GM20431 (cell line): ENCODE measurements at regions not wholly inside any gene's neighbourhood (a gene's known extent, or its start where the extent isn't known, plus 50 kb on each side); places are given as distances from the start of the nearest gene placed in this dataset.
"Not testable (repeated sequence)": the region's sequence is repeated elsewhere in the genome, so short reads cannot be mapped to it uniquely, and the experiment has no call there.

ENCODE experiments used
- in situ Hi-C: fragments of 300-500 bp; cut with MseI, MboI; formaldehyde crosslinking; loops from one replicate; pipeline ENCODE4 v1.15.0; 2020; ENCODE audit warnings: low sequenced_read_pairs; ENCODE audit not compliant: unreplicated experiment

- in situ Hi-C loops = no loop called here
These were observed 58.3 kb downstream of the C11orf87 start for GRCh38 chr11:109480251-109480650.

DNA sequence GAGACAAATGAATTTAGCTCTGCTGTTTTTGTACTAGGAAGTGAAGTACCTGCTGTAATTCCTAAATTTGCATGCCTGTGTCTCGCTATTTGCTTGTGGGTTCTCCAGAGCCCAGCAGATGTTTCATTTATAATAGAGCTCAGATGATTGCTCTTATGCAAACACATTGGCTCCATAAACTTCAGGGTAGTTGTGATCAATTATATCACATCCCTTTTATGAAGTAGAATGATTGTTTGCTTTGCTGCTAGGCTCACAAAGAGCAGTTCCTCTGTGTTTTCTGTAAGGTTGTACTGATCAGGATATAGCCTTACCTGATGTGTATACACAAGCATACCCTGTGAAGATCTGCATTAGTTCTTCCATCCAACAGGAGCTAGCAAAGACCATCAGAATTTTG, 64.1 kb downstream of the C11orf87 start:
- in situ Hi-C loops = no loop called here

- in situ Hi-C loops = no loop called here
These were observed 69.1 kb downstream of the C11orf87 start for GRCh38 chr11:109490953-109491635.

GRCh38 chr11:109506115-109506514, 84.1 kb downstream of the C11orf87 start:
- in situ Hi-C loops = no loop called here

DNA sequence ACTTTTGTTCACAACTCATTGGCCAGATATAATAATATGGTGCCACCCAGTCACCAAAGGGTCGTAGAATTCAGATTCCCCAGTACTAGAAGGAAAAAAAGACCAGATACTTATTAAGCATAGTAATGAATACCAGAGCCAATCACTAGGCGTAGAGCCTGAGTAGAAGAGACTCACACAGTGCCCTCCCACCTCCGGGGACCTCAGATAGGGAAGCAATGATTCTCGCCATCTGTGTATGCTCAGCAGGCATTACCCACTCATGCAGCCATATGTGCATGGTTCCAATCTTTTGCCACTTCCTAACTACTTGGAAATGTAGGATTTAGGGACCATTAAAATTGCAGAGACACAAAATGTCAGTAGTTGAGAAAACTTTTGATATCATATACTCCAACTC, 85.3 kb downstream of the C11orf87 start:
- in situ Hi-C loops = no loop called here

DNA sequence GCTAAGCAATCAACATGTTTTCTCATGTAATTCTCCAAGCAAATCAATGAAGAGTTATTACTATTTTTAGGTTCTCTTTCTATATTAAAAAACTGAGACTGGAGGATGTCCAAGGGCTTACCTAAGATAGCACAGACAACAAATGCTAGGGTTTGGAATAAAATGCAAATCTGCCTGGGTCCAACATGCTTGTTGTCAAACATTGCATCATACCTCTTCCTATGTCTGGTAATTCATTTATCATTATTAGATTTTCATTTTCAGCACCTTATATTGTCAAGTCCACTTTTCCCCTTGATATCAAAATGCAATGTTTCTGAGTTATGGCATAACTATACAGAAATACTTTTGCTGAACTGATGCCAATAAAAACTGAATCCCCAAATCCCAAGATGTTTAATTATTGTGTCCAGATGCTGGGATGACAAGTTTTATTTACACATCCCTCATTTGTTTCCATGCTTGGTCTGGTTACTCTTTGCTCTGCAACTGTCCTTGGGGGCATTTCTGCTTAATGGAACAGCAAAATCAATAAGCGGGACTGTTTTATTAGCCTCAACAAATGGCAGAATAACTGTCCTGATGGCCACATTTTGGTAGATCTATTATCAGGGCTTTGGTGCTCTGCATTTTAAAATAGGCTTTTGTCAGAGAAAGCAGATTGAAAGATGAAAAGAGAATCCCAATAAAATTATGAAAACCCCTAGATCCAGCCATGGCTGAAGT, 86.0 kb downstream of the C11orf87 start:
- in situ Hi-C loops = no loop called here

DNA sequence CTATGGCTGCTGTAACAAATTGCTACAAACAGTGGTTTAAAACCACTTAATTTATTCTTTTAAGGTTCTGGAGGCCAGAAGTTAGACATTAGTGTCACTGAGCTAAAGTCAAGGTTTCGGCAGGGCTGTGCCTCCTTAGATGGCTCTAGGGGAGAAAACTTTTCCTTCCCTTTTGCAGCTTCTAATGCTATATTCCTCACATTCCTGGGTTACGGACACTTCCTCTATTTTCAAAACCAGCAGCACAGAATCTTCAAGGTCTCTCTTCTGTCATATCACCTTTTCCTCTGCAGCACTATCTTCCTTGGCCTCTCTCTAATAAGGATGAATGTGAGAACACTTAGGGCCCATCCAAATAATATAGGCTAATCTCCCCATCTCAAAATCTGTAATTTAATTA, 87.0 kb downstream of the C11orf87 start:
- in situ Hi-C loops = no loop called here

DNA sequence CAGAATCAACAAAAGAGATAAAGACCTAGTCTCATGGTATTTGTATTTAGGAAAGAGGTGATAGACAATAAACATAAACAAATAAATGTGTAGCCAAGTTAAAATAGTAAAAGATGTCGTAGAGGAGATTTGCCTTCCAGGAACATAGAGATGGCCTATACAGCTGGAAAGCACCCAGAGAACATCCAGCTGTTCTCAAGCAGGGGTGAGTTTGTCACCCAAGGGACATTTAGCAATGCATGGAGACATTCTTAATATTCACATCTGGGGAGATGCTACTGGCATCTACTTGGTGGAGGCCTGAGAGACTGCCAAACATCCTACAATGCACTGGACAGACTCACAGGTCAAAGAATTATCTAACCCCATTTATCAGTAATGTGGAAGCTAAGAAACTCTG, 88.3 kb downstream of the C11orf87 start:
- in situ Hi-C loops = no loop called here

DNA sequence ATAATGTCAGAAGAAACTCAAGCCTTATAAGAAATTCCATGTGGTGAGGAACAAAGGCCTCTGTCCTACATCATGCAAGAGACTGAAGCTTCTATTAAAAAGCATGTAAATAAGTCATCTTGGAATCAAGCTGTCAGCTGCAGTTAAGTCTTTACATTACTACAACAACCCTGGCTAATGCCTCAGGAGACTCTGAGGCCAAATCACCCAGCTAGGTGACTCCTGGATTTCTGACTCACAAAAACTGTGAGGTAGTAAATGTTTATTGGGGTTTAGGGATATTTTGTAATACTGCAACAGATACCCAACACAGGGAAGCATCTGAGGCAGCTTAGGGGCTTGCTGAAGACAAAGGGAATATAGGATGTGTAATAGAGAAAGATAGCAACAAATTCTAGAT, 89.6 kb downstream of the C11orf87 start:
- in situ Hi-C loops = no loop called here

DNA sequence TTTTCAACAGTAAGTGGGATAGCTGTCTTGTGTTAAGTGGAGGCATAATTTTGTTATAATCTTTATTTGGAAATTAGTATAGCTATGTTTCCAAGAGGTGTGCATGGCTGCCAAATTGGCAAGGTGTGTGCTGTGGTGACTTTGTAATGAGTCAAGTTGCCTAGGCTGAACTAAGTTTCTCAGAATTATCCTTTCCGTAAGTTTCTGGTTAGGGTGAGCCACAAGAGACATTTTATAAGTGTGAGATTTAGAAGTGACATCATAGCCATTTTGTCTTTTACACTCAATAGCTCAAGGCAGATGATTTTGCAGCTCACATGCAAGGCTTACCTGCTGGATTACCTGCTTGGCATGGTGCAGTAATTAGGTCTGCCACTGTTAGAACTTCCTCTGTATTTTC, 90.3 kb downstream of the C11orf87 start:
- in situ Hi-C loops = no loop called here

DNA sequence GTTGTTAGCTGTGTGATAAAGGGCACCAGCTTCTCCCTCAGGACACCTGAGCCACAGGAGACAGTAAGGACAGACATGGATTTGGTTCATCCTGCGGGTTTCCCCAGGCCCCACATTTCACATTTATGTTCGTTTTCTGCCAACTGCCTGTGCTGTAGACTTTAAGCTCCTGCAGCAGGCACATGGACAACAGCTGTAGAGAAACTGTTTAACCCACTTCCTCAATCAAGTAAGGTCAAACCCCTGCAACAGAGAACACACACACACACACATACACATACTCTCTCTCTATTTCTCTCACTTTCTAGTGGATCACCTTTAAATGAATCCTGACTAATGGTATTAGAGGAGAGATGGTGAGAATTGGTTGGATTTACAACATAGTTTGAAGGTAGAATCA, 90.7 kb downstream of the C11orf87 start:
- in situ Hi-C loops = no loop called here

GRCh38 chr11:109514313-109515018, 92.5 kb downstream of the C11orf87 start:
- in situ Hi-C loops = no loop called here

DNA sequence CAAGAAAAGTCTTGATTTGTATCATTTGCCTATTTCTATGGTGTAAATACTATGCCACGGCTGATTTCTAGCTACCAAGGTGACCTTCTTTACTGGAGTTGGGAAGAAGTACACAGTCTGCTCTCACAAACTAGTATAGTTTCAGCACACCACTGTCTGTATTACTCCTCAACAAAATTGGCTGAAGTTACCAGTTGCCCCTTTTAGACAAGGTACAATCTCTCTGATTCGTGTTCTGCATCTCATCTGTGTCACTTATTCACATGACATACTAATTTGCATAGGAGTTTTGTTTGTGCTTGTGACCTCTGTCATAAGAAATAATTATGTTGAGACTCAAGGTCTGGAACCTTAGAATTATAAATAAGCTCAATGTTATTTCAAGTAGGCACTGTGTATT, 97.3 kb downstream of the C11orf87 start:
- in situ Hi-C loops = no loop called here

- in situ Hi-C loops = no loop called here
These were observed 99.6 kb downstream of the C11orf87 start for GRCh38 chr11:109521571-109522086.

DNA sequence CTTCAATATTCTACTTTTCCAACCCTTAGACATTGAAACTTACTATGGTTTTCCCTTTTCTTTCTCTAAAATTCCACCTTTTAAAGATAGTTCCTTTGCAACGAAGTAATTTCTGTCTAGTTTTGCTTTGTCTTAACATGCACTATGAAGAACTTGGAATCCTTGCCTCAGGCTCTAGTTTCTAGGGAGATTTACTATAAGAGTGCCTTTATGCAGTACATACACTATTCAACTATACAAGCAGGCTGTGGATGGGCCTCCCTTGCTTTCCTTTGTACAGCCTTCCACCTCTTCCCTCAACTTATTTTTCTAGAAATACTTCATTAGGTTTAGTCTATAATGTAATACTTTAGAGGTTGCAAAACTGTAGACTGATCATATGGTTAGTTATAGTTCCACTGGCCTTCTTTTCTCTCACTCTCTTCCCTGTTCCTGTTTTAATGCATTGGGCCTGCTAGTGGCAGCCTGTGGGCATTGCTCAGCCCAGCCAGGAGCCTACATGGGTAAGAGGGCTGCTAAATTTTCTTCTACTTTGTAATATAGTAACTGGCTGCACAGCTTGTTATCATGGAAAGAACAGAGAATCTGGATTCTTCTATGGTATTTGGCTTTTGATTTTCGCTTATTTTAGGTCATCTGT, 100.2 kb downstream of the C11orf87 start:
- in situ Hi-C loops = no loop called here

DNA sequence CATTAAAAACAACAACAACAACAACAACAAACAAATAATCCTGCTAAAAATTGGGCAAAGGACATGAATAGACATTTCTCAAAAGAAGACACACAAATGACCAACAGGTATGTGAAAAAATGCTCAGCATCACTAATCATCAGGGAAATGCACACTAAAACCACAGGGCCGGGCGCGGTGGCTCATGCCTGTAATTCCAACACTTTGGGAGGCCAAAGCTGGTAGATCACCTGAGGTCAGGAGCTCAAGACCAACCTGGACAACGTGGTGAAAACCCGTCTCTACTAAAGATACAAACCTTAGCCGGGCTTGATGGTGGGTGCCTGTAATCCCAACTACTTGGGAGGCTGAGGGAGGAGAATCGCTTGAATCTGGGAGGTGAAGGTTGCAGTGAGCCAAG, 103.6 kb downstream of the C11orf87 start:
- in situ Hi-C loops = not testable (repeated sequence)

DNA sequence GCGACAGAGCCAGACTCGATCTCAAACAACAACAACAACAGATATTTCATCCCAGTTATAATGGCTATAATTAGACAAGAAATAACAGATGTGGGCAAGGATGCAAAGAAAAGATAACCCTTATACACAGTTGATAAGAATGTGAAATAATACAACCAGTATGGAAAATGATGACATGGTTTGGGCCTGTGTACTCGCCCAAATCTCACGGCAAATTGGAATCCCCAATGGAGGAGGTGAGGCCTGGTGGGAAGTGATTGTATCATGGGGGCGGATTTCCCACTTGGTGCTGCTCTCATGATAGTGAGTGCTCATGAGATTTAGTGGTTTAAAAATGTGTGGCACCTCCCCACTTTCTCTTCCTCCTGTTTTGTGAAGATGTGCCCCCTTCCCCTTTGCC, 104.1 kb downstream of the C11orf87 start:
- in situ Hi-C loops = no loop called here

DNA sequence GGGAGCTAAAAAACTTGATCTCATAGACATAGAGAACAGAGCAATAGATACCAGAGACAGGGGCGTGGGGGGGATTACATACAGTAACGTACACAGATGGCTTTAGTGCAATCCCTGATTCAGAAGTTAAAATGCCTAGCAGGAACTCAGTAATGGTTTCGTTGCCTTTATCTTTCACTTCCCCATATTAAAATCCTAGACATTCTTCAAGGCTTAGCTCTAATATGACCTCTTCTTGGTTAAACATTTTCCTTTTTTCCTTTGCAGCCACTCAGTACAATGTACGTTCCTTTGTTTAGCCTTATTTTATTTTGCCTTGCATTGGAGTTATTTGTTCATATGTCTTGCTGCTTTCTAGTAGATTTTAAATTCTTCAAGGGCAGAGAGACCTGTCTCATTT, 104.9 kb downstream of the C11orf87 start:
- in situ Hi-C loops = no loop called here

- in situ Hi-C loops = no loop called here
These were observed 105.5 kb downstream of the C11orf87 start for GRCh38 chr11:109527496-109527895.

DNA sequence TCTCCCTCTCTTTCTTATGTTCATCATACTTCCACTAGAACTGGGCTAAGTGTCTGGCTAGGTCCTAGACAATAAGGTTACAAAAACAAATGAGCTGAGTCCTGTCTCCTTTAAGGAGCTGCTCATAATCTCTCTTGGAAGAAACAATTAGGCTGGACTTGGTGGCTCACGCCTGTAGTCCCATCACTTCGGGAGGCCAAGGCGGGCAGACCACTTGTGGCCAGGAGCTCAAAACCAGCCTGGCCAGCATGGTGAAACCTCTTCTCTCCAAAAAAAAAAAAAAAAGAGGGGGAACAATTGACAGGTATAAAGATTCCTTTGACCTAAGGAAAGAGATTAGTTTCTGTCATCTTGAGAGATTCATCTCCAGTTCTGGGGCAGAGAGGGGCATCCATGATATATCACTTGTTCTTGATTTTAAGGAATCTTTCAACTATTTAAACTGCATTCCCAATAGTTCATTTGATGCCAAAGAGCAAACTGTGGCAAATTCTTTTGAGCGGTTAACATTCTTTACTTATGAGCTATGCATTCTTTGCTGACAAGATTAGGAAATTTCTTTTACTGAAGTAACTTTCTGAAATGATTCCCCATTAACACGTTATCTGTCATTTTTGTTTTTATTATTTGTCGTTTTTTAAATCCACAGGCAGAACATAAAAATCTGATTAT, 125.5 kb downstream of the C11orf87 start:
- in situ Hi-C loops = no loop called here
